HepG2 (cell line): ENCODE measurements at regions not wholly inside any gene's neighbourhood (a gene's known extent, or its start where the extent isn't known, plus 50 kb on each side); places are given as distances from the start of the nearest gene placed in this dataset.

Source experiments
- ATAC-seq: fragments of 200-7000 bp; cut with Tn5 transposase; 3 replicates; pipeline ENCODE4 v1.9.1; 2020; ENCODE audit warnings: mild to moderate bottlenecking, moderate library complexity
- BruUV-seq: library from RNA; stranded (reverse); fragments of 400-500 nt; replicated peaks from 2 replicates; lab custom pipeline; 2021; lab: Mats Ljungman, UMichigan
- CTCF ChIA-PET: fragments of 300-600 bp; formaldehyde crosslinking; extraction: SDS; loops from one replicate; lab custom pipeline; 2021; ENCODE audit warnings: low total read pairs, inconsistent platforms, low intra/inter-chr PET ratio; lab: Yijun Ruan, JAX
- POLR2A ChIA-PET: fragments of 350-600 bp; sonication (Branson Sonifier 250); formaldehyde crosslinking; loops from one replicate; lab custom pipeline; 2020; ENCODE audit warnings: antibody characterized with exemption, inconsistent platforms; lab: Yijun Ruan, JAX
- DNase-seq: peaks from one replicate; pipeline ENCODE4 v3.0.0-alpha.2; 2015; ENCODE audit warnings: low spot score
- FAIRE-seq: peaks from 3 replicates; lab custom pipeline; 2011; peaks lifted over from hg19 to GRCh38; lab: Jason Lieb, UNC
- H2AFZ ChIP-seq: one replicate; pipeline ENCODE4 v1.6.1; 2011; ENCODE audit warnings: low read length, inconsistent platforms
- H3K27ac ChIP-seq: fragments of 300-600 bp; 3 replicates; pipeline ENCODE4 v1.8.0; 2011; ENCODE audit warnings: mixed run types, mild to moderate bottlenecking, mixed read lengths, low read length, inconsistent platforms; ENCODE audit not compliant: insufficient read depth; ENCODE audit errors: extremely low read length
- H3K27me3 ChIP-seq, 2 experiments: fragments of 200-600 bp in 1 of 2; 2 replicates in 1 of 2; 3 replicates in 1 of 2; pipeline versions ENCODE4 v1.6.0 to v1.8.0; 2011; ENCODE audit warnings: low read length in 2 of 2, mild to moderate bottlenecking in 2 of 2, moderate library complexity in 2 of 2, inconsistent platforms in 1 of 2; ENCODE audit not compliant: insufficient read depth in 2 of 2, control insufficient read depth in 1 of 2
- H3K36me3 ChIP-seq, 2 experiments: fragments of 200-600 bp in 1 of 2; replicated peaks in 1 of 2; 2 replicates in 1 of 2; 3 replicates in 1 of 2; pipeline versions ENCODE4 v1.5.1 to v1.8.0; 2011; ENCODE audit warnings: low read length in 2 of 2, inconsistent platforms in 1 of 2; ENCODE audit not compliant: insufficient read depth in 2 of 2, control insufficient read depth in 1 of 2
- H3K4me1 ChIP-seq: 2 replicates; pipeline ENCODE4 v1.5.1; 2012; ENCODE audit warnings: low read length, inconsistent platforms; ENCODE audit not compliant: insufficient read depth
- H3K4me2 ChIP-seq: 2 replicates; pipeline ENCODE4 v1.6.0; 2011; ENCODE audit warnings: low read depth, low read length, inconsistent platforms
- H3K4me3 ChIP-seq, 3 experiments: fragments of 200-600 bp in 1 of 3; sonication (generic), shearing (Covaris generic) in 1 of 3; replicated peaks in 1 of 3; 2 replicates each; pipeline ENCODE4 v1.5.1; 2011 to 2016; ENCODE audit warnings: low read length in 3 of 3, inconsistent platforms in 2 of 3, low read depth in 2 of 3, mild to moderate bottlenecking in 2 of 3, control low read depth in 1 of 3, mixed read lengths in 1 of 3; ENCODE audit not compliant: insufficient read depth in 1 of 3
- H3K79me2 ChIP-seq: one replicate; pipeline ENCODE4 v1.6.1; 2011; ENCODE audit warnings: low read length, inconsistent platforms; ENCODE audit not compliant: insufficient read depth
- H3K9ac ChIP-seq: 2 replicates; pipeline ENCODE4 v1.6.0; 2011; ENCODE audit warnings: mild to moderate bottlenecking, low read depth, low read length, inconsistent platforms; ENCODE audit not compliant: insufficient read depth
- H3K9me3 ChIP-seq: 2 replicates; pipeline ENCODE4 v1.5.1; 2012; ENCODE audit warnings: mild to moderate bottlenecking, low read length
- H4K20me1 ChIP-seq: 2 replicates; pipeline ENCODE4 v1.6.0; 2011; ENCODE audit warnings: inconsistent platforms, mild to moderate bottlenecking, low read length, moderate library complexity; ENCODE audit not compliant: insufficient read depth
- BRCA1 ChIP-seq: sonication (generic); formaldehyde crosslinking; IDR thresholded peaks from 2 replicates; pipeline ENCODE4 v1.4.0; 2020; ENCODE audit warnings: missing genetic modification reagents
- ETV6 ChIP-seq: sonication (generic); formaldehyde crosslinking; conservative IDR thresholded peaks from 2 replicates; pipeline ENCODE4 v1.4.0; 2020; ENCODE audit warnings: missing genetic modification reagents
- KAT2B ChIP-seq: fragments of 150-350 bp; IDR thresholded peaks from 2 replicates; pipeline ENCODE4 v1.6.1; 2014; ENCODE audit warnings: low read depth, low read length, borderline replicate concordance
- RFXAP ChIP-seq: sonication (generic); formaldehyde crosslinking; IDR thresholded peaks from 2 replicates; pipeline ENCODE4 v1.4.0; 2020; ENCODE audit warnings: missing genetic modification reagents, borderline replicate concordance
- ZMYM4 ChIP-seq: sonication (generic); formaldehyde crosslinking; IDR thresholded peaks from 2 replicates; pipeline ENCODE4 v1.8.1; 2023; ENCODE audit warnings: mild to moderate bottlenecking, missing genetic modification reagents
- ZNF607 ChIP-seq: sonication (generic); formaldehyde crosslinking; IDR thresholded peaks from 2 replicates; pipeline ENCODE4 v1.5.1; 2020; ENCODE audit warnings: missing genetic modification reagents, mild to moderate bottlenecking, borderline replicate concordance
- WGBS: methylation state at CpG from one replicate; pipeline ENCODE4 v1.1.6; 2017; ENCODE audit warnings: low lambda C conversion rate; 5-methylcytosine and 5-hydroxymethylcytosine counted together
- in situ Hi-C: cut with HindIII; loops from 2 replicates; pipeline ENCODE4 v1.10.0; 2017; ENCODE audit warnings: low pct_unique_long_range_greater_than_20kb; ENCODE audit not compliant: extremely low pct_ligation_motif_present
- intact Hi-C: fragments of 100-400 bp; cut with micrococcal nuclease; formaldehyde crosslinking; loops from one replicate; pipeline ENCODE4 v1.10.0; 2022; ENCODE audit not compliant: unreplicated experiment
- TF ChIP-seq, protein P1 (sequence below): sonication (generic); formaldehyde crosslinking; IDR thresholded peaks from 2 replicates; pipeline ENCODE4 v1.8.1; 2023; ENCODE audit warnings: mild to moderate bottlenecking, inconsistent platforms, moderate library complexity, missing genetic modification reagents, borderline replicate concordance
- TF ChIP-seq, protein P2 (sequence below): sonication (generic); formaldehyde crosslinking; IDR thresholded peaks from 2 replicates; pipeline ENCODE4 v1.5.1; 2020; ENCODE audit warnings: mild to moderate bottlenecking, missing genetic modification reagents, borderline replicate concordance
- TF ChIP-seq, protein P3 (sequence below): IDR thresholded peaks from 2 replicates; pipeline ENCODE4 v1.4.0; 2020; ENCODE audit warnings: mild to moderate bottlenecking, missing genetic modification reagents

DNA sequence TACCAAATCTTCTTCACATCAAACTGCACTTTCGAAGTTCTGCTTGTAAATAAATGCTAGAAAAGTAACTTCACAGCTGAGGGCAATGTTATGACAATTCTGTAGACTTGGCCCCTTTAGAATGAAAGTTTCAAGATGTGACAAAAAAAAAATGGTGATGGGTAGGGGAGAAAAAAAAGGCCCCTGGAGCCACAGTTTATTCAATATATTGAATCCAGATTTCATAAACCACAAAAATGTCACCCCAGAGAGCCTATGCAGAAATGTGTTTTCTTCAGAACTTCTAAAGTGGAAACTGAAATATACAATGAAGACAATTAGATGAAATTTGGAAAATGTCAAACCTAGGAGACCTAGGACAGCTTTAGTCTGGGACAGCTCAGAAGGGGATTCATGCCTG lies 143.1 kb downstream of the EDN3 start (continued):
- TF ChIP-seq, protein P1, sequence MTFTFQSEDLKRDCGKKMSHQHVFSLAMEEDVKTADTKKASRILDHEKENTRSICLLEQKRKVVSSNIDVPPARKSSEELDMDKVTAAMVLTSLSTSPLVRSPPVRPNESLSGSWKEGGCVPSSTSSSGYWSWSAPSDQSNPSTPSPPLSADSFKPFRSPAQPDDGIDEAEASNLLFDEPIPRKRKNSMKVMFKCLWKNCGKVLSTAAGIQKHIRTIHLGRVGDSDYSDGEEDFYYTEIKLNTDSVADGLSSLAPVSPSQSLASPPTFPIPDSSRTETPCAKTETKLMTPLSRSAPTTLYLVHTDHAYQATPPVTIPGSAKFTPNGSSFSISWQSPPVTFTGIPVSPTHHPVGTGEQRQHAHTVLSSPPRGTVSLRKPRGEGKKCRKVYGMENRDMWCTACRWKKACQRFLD (CRISPR knock-in tag) = no peak
- TF ChIP-seq, protein P2, sequence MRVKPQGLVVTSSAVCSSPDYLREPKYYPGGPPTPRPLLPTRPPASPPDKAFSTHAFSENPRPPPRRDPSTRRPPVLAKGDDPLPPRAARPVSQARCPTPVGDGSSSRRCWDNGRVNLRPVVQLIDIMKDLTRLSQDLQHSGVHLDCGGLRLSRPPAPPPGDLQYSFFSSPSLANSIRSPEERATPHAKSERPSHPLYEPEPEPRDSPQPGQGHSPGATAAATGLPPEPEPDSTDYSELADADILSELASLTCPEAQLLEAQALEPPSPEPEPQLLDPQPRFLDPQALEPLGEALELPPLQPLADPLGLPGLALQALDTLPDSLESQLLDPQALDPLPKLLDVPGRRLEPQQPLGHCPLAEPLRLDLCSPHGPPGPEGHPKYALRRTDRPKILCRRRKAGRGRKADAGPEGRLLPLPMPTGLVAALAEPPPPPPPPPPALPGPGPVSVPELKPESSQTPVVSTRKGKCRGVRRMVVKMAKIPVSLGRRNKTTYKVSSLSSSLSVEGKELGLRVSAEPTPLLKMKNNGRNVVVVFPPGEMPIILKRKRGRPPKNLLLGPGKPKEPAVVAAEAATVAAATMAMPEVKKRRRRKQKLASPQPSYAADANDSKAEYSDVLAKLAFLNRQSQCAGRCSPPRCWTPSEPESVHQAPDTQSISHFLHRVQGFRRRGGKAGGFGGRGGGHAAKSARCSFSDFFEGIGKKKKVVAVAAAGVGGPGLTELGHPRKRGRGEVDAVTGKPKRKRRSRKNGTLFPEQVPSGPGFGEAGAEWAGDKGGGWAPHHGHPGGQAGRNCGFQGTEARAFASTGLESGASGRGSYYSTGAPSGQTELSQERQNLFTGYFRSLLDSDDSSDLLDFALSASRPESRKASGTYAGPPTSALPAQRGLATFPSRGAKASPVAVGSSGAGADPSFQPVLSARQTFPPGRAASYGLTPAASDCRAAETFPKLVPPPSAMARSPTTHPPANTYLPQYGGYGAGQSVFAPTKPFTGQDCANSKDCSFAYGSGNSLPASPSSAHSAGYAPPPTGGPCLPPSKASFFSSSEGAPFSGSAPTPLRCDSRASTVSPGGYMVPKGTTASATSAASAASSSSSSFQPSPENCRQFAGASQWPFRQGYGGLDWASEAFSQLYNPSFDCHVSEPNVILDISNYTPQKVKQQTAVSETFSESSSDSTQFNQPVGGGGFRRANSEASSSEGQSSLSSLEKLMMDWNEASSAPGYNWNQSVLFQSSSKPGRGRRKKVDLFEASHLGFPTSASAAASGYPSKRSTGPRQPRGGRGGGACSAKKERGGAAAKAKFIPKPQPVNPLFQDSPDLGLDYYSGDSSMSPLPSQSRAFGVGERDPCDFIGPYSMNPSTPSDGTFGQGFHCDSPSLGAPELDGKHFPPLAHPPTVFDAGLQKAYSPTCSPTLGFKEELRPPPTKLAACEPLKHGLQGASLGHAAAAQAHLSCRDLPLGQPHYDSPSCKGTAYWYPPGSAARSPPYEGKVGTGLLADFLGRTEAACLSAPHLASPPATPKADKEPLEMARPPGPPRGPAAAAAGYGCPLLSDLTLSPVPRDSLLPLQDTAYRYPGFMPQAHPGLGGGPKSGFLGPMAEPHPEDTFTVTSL (CRISPR knock-in tag) = no peak

DNA sequence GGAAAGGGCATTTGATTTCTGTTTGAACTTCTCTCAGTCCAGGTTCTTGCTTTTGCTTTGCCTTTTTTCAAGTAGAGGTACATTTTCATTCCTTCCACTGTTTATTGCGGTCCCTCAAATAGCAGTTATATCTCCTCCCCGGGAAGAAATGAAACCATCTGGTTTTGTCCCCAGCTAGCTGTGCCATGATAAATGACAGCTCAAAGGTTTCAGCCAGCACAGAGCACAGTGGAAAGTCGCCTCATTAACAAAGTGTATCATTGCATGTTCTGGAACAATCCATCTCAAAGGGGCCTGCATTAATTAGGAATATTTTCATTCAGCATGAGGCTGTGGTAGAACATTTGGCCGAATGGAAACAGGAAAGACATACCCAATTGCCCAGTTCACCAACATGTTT lies 146.0 kb downstream of the EDN3 start:
- Histone ChIP-seq H3K4me3 (no peak overlapping the region), H4K20me1 (no peaks in the 10 kb centered on the region), H3K36me3 (no peaks in the 10 kb centered on the region), H2AFZ (no peak overlapping the region), H3K9me3 (no peaks in the 10 kb centered on the region), H3K4me1 (no peaks in the 10 kb centered on the region), H3K27ac (no peak overlapping the region), H3K79me2 (no peaks in the 10 kb centered on the region), H3K4me2 (no peak overlapping the region), H3K27me3 (peaks cover 6 to 74% of the 10 kb centered on the region in 2 experiments; a peak in 4 of 5 replicates), H3K9ac (no peak overlapping the region)
- ATAC-seq (no peak), DNase-seq (no peak), FAIRE-seq (no peak)
- intact Hi-C loops (no loop called here), in situ Hi-C loops (no loop called here)
- WGBS = 22% methylated on average over 4 of the region's 4 CpGs
- no peak for TF ChIP-seq ZNF607 (CRISPR knock-in tag)
- TF ChIP-seq, protein P3, sequence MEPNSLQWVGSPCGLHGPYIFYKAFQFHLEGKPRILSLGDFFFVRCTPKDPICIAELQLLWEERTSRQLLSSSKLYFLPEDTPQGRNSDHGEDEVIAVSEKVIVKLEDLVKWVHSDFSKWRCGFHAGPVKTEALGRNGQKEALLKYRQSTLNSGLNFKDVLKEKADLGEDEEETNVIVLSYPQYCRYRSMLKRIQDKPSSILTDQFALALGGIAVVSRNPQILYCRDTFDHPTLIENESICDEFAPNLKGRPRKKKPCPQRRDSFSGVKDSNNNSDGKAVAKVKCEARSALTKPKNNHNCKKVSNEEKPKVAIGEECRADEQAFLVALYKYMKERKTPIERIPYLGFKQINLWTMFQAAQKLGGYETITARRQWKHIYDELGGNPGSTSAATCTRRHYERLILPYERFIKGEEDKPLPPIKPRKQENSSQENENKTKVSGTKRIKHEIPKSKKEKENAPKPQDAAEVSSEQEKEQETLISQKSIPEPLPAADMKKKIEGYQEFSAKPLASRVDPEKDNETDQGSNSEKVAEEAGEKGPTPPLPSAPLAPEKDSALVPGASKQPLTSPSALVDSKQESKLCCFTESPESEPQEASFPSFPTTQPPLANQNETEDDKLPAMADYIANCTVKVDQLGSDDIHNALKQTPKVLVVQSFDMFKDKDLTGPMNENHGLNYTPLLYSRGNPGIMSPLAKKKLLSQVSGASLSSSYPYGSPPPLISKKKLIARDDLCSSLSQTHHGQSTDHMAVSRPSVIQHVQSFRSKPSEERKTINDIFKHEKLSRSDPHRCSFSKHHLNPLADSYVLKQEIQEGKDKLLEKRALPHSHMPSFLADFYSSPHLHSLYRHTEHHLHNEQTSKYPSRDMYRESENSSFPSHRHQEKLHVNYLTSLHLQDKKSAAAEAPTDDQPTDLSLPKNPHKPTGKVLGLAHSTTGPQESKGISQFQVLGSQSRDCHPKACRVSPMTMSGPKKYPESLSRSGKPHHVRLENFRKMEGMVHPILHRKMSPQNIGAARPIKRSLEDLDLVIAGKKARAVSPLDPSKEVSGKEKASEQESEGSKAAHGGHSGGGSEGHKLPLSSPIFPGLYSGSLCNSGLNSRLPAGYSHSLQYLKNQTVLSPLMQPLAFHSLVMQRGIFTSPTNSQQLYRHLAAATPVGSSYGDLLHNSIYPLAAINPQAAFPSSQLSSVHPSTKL (CRISPR knock-in tag) = no peak
- TF ChIP-seq ZMYM4 (CRISPR knock-in tag) = no peak
- no peak for TF ChIP-seq RFXAP
- no peak for TF ChIP-seq ETV6 (CRISPR knock-in tag)
- no peak for TF ChIP-seq KAT2B
- no peak for TF ChIP-seq BRCA1
- ChIA-PET POLR2A (no interaction called here), CTCF (no interaction called here)
- BruUV-seq = no TSS peak
